ENCODE measurements at regions not wholly inside any gene's neighbourhood (a gene's known extent, or its start where the extent isn't known, plus 50 kb on each side); places are given as distances from the start of the nearest gene placed in this dataset.

GRCh38 chr5:118146824-118147223, 841.5 kb downstream of the DTWD2 start:
- H3K4me2 ChIP-seq (ENCODE audit: insufficient read depth, insufficient read length, low read length), result no peak overlapping the region
- no peaks in the 10 kb centered on the region for H3K79me1 ChIP-seq (ENCODE audit: insufficient read depth, low read depth, low read length, poor library complexity, severe bottlenecking)
- H3T11ph ChIP-seq (ENCODE audit: low read length), result no peak overlapping the region
- H2AK5ac ChIP-seq (ENCODE audit: insufficient read length, low read length), result no peak overlapping the region
- DNase-seq, result no peak
- no peaks in the 10 kb centered on the region for H3K23me2 ChIP-seq (ENCODE audit: insufficient read length, low read depth, low read length, poor library complexity, severe bottlenecking)
- Mint-ChIP-seq H3K27me3 (ENCODE audit: low read depth) (no peaks in the 10 kb centered on the region), H3K9me3 (no peaks in the 10 kb centered on the region), H3K36me3 (ENCODE audit: insufficient read depth in 1 of 3, low read depth in 3 of 3) (no peaks in the 10 kb centered on the region), H3K4me3 (no peak overlapping the region), H3K27ac (no peak overlapping the region), H3K4me1 (no peaks in the 10 kb centered on the region)
- no peak overlapping the region for H3K23ac ChIP-seq (ENCODE audit: insufficient read length, low read depth, low read length)
- no peak overlapping the region for H2BK15ac ChIP-seq (ENCODE audit: low read depth, low read length)
- no CpG with 5 or more reads among the region's 3 CpGs for WGBS (ENCODE audit: extremely low coverage, insufficient read length, low lambda C conversion rate)
- H3K9me3 ChIP-seq (ENCODE audit: control insufficient read depth, low read depth, low read length), result no peaks in the 10 kb centered on the region
- no peak overlapping the region for H4K91ac ChIP-seq (ENCODE audit: insufficient read length, low read depth, low read length)
- H4K20me1 ChIP-seq (ENCODE audit: control insufficient read depth, insufficient read depth, insufficient read length), result no peaks in the 10 kb centered on the region
- H3K79me2 ChIP-seq (ENCODE audit: insufficient read depth, low read length), result no peaks in the 10 kb centered on the region
- H3K18ac ChIP-seq (ENCODE audit: insufficient read length, low read depth, low read length), result no peak overlapping the region
- no peak overlapping the region for H3K4ac ChIP-seq (ENCODE audit: low read depth, low read length)
- H3K9ac ChIP-seq (ENCODE audit: extremely low read depth, insufficient read length, low read length), result no peak overlapping the region
- H3K4me1 ChIP-seq (ENCODE audit: insufficient read depth, low read length), result no peaks in the 10 kb centered on the region
- no peak overlapping the region for H2AFZ ChIP-seq (ENCODE audit: low read length)
- H3K14ac ChIP-seq (ENCODE audit: insufficient read depth, low read length), result no peak overlapping the region
- H4K8ac ChIP-seq (replicated peaks; ENCODE audit: insufficient read length, low read depth, low read length), result no peak overlapping the region
- H3K27ac ChIP-seq (ENCODE audit: insufficient read length, low read depth, low read length), result no peak overlapping the region
- TF ChIP-seq, protein P1, sequence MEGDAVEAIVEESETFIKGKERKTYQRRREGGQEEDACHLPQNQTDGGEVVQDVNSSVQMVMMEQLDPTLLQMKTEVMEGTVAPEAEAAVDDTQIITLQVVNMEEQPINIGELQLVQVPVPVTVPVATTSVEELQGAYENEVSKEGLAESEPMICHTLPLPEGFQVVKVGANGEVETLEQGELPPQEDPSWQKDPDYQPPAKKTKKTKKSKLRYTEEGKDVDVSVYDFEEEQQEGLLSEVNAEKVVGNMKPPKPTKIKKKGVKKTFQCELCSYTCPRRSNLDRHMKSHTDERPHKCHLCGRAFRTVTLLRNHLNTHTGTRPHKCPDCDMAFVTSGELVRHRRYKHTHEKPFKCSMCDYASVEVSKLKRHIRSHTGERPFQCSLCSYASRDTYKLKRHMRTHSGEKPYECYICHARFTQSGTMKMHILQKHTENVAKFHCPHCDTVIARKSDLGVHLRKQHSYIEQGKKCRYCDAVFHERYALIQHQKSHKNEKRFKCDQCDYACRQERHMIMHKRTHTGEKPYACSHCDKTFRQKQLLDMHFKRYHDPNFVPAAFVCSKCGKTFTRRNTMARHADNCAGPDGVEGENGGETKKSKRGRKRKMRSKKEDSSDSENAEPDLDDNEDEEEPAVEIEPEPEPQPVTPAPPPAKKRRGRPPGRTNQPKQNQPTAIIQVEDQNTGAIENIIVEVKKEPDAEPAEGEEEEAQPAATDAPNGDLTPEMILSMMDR (conservative IDR thresholded peaks at IDR 0.05), result no peak
- H2BK12ac ChIP-seq (ENCODE audit: insufficient read length, low read depth, low read length), result no peak overlapping the region
- no peak overlapping the region for H2BK120ac ChIP-seq (ENCODE audit: low read depth, low read length, poor library complexity, severe bottlenecking)
- no peak overlapping the region for H2BK20ac ChIP-seq (ENCODE audit: low read depth, low read length, poor library complexity, severe bottlenecking)
- no peaks in the 10 kb centered on the region for H3K27me3 ChIP-seq (ENCODE audit: insufficient read depth, low read length)
- no peak overlapping the region for H2BK5ac ChIP-seq (ENCODE audit: insufficient read length, low read length)
- no peak overlapping the region for H3K56ac ChIP-seq (ENCODE audit: insufficient read length, low read depth, low read length)
- no peak overlapping the region for H4K5ac ChIP-seq (ENCODE audit: insufficient read length, low read depth, low read length)
